Fibroblast of the aortic adventitia (primary cell): ENCODE measurements at regions not wholly inside any gene's neighbourhood (a gene's known extent, or its start where the extent isn't known, plus 50 kb on each side); places are given as distances from the start of the nearest gene placed in this dataset.

Experiments
- DNase-seq: peaks from one replicate; pipeline ENCODE4 v3.0.0-alpha.2; 2010; ENCODE audit warnings: low read depth
- H3K4me3 ChIP-seq: 2 replicates; pipeline ENCODE4 v1.5.1; 2011; ENCODE audit warnings: low read depth, mild to moderate bottlenecking, control low read depth, low read length, moderate library complexity
- TF ChIP-seq, protein P1 (sequence below): IDR thresholded peaks from 2 replicates; pipeline ENCODE4 v1.5.1; 2011; ENCODE audit warnings: mild to moderate bottlenecking, low read length, control low read depth, inconsistent platforms; ENCODE audit not compliant: insufficient read depth

DNA sequence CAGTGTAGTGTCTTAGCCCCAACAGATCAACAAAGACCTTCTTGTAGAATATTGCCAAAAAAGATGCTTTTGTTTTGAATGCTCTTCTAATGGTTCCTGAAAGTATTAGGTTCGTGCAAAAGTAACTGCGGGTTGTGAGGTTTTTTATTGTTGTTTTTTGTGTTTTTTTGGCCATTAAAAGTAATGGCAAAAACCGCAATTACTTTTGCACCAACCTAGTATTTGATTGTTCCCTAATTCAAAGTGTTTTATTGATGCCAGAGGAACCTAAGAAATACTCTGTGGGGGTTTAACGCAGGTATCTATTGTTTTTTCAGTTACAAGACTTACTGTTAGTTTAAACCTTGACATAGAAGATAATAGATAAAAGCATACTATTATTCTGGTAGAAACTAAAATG, 150.8 kb upstream of the DAAM1 start:
- TF ChIP-seq, protein P1, sequence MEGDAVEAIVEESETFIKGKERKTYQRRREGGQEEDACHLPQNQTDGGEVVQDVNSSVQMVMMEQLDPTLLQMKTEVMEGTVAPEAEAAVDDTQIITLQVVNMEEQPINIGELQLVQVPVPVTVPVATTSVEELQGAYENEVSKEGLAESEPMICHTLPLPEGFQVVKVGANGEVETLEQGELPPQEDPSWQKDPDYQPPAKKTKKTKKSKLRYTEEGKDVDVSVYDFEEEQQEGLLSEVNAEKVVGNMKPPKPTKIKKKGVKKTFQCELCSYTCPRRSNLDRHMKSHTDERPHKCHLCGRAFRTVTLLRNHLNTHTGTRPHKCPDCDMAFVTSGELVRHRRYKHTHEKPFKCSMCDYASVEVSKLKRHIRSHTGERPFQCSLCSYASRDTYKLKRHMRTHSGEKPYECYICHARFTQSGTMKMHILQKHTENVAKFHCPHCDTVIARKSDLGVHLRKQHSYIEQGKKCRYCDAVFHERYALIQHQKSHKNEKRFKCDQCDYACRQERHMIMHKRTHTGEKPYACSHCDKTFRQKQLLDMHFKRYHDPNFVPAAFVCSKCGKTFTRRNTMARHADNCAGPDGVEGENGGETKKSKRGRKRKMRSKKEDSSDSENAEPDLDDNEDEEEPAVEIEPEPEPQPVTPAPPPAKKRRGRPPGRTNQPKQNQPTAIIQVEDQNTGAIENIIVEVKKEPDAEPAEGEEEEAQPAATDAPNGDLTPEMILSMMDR = no peak
- no peak for DNase-seq

DNA sequence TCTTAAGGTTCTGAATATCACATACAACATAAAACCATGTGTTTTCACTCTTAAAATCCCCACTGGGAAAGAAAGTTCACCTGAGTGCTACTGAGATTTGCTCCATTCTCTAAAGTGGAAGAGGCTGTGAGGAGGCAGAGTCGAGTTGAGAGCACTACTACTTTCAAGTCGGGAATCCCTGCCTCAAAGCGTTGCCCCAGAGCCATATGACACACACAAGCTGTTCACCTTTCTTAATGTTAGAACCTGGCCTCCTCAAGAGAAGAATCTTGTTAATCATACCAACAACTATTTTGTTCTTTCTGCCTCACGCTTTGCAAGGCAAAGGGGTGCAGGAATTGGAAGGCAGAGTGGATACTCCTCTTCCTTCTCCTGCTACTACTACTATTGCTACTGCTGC, 149.7 kb upstream of the DAAM1 start:
- H3K4me3 ChIP-seq = no peak overlapping the region
- TF ChIP-seq, protein P1 = no peak
- no peak for DNase-seq

More for the DNA sequence above, 150.8 kb upstream of the DAAM1 start:
- no peak overlapping the region for H3K4me3 ChIP-seq

DNA sequence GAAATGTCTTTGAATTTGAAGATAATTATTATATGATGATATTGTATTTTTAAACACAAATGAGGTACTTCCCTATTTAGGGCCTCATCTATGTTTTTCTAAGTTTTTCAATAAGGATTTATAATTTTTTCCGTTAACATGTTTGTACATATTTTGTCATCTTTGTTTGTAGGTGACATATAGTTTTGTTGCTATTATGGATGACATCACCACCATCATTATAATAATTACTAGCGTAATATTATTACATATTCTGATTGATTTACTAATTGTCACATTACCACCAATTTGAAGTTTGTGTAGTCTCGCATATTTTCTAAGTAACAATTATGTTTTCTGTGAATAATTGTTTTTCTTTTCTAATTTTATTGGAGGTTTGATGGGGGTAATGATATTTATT, 147.2 kb upstream of the DAAM1 start:
- no peak overlapping the region for H3K4me3 ChIP-seq
- DNase-seq = no peak
- TF ChIP-seq, protein P1 = no peak

DNA sequence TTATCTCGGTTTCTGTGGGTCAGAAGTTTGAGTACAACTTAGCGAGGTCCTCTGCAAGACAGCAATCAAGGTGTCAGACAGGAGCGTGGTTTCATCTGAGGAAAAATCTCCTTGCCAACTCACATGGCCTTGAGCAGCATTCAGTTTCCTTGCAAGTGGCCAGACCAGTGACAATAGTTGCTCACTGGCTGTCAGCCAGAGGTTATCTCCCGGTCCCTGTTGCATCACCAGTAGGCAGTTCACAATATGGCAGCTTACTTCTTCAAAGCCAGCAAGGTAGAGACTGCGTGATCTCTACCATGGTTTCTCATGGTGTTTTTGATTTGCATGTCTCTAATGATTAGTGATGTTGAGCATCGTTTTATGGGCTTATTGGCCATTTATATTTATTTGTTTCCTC, 143.8 kb upstream of the DAAM1 start:
- H3K4me3 ChIP-seq = no peak overlapping the region
- no peak for DNase-seq
- TF ChIP-seq, protein P1 = no peak

GRCh38 chr14:59046746-59047145, 141.7 kb upstream of the DAAM1 start:
- TF ChIP-seq, protein P1 = no peak
- no peak overlapping the region for H3K4me3 ChIP-seq
- no peak for DNase-seq

- TF ChIP-seq, protein P1 = no peak
- no peak overlapping the region for H3K4me3 ChIP-seq
- DNase-seq = no peak
These were observed 133.5 kb upstream of the DAAM1 start for GRCh38 chr14:59055006-59055405.

DNA sequence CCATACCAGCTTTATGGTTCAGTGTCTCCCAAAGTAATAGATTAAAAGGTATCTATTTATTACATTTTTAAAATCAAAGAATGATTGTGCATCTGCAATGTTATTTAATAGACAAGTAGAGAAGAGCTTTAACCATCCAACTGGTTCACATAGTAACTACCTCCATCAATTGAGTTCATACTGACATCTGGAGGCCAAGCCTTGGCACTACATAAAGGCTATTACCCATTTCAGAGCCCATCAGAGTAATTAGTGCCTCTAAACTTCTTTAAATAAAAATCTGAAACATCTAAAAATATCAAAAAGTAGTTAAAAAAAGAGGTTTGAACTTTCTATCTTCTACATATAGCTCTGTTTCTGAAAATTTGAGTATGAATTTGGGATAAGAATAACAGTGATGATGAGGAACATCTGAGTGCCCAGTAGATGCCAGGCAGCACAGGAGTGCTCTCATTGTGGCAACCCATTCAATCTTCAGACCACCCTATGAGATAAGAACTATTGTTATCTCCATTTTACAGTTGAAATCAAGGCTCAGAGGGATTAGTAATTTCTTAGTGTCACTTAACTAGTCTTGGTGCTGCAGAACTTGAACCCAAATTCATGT, 132.9 kb upstream of the DAAM1 start:
- H3K4me3 ChIP-seq = no peak overlapping the region
- DNase-seq = peak; percentile 81
- TF ChIP-seq, protein P1 = peak; percentile 89
